K562 (cell line): ENCODE measurements at regions not wholly inside any gene's neighbourhood (a gene's known extent, or its start where the extent isn't known, plus 50 kb on each side); places are given as distances from the start of the nearest gene placed in this dataset.

Source experiments
- ATAC-seq: fragments of 200-7000 bp; cut with Tn5 transposase; 3 replicates; pipeline ENCODE4 v1.9.1; 2020; ENCODE audit warnings: moderate library complexity
- BruUV-seq: library from RNA; stranded (reverse); fragments of 400-500 nt; replicated peaks from 2 replicates; lab custom pipeline; 2021; lab: Mats Ljungman, UMichigan
- CTCF ChIA-PET: fragments of 300-600 bp; formaldehyde crosslinking; extraction: SDS; loops from one replicate; lab custom pipeline; 2021; ENCODE audit warnings: low intra/inter-chr PET ratio; lab: Yijun Ruan, JAX
- POLR2A ChIA-PET: fragments of 300-600, 350-650 bp; sonication (Branson Sonifier 250); formaldehyde crosslinking; extraction: SDS; loops from one replicate; lab custom pipeline; 2021; ENCODE audit warnings: antibody characterized with exemption, inconsistent platforms; lab: Yijun Ruan, JAX
- DNase-seq, 4 experiments: peaks; one replicate each; pipeline versions ENCODE4 v3.0.0 to v3.0.0-alpha.2; 2011 to 2018; ENCODE audit warnings: low spot score in 3 of 4, mixed read lengths in 3 of 4; ENCODE audit errors: extremely low read depth in 1 of 4
- FAIRE-seq: peaks from 2 replicates; lab custom pipeline; 2011; peaks lifted over from hg19 to GRCh38; lab: Jason Lieb, UNC
- H2AFZ ChIP-seq: 2 replicates; pipeline ENCODE4 v1.6.0; 2011; ENCODE audit warnings: low read depth, low read length, control low read depth, inconsistent platforms
- H3K27ac ChIP-seq: fragments of 200-600 bp; 3 replicates; pipeline ENCODE4 v1.8.0; 2011; ENCODE audit warnings: low read depth, mild to moderate bottlenecking, control low read depth, inconsistent platforms, low read length, moderate library complexity, mixed read lengths; ENCODE audit errors: extremely low read depth
- H3K27me3 ChIP-seq, 2 experiments: fragments of 300-600 bp in 1 of 2; 2 replicates in 1 of 2; 3 replicates in 1 of 2; pipeline versions ENCODE4 v1.6.0 to v1.8.0; 2011; ENCODE audit warnings: inconsistent platforms in 2 of 2, low read length in 2 of 2, mild to moderate bottlenecking in 1 of 2, mixed read lengths in 1 of 2, moderate library complexity in 1 of 2; ENCODE audit not compliant: control insufficient read depth in 2 of 2, insufficient read depth in 2 of 2
- H3K36me3 ChIP-seq: fragments of 300-600 bp; 3 replicates; pipeline ENCODE4 v1.8.0; 2011; ENCODE audit warnings: mild to moderate bottlenecking, low read length, inconsistent platforms; ENCODE audit not compliant: control insufficient read depth, insufficient read depth
- H3K4me1 ChIP-seq, 2 experiments: fragments of 200-600 bp in 1 of 2; replicated peaks in 1 of 2; 2 replicates in 1 of 2; 3 replicates in 1 of 2; pipeline versions ENCODE4 v1.5.1 to v1.8.0; 2011; ENCODE audit warnings: inconsistent platforms in 2 of 2, low read length in 2 of 2, mild to moderate bottlenecking in 1 of 2, mixed read lengths in 1 of 2, moderate library complexity in 1 of 2; ENCODE audit not compliant: control insufficient read depth in 2 of 2, insufficient read depth in 2 of 2
- H3K4me2 ChIP-seq: 2 replicates; pipeline ENCODE4 v1.6.1; 2011; ENCODE audit warnings: low read length, control low read depth, inconsistent platforms, mixed read lengths; ENCODE audit not compliant: insufficient read depth
- H3K4me3 ChIP-seq: fragments of 200-600 bp; sonication (generic), shearing (Covaris generic); 2 replicates; pipeline ENCODE4 v1.5.1; 2016; ENCODE audit warnings: control low read depth, inconsistent platforms
- H3K79me2 ChIP-seq: fragments of 200-600 bp; 3 replicates; pipeline ENCODE4 v1.8.0; 2011; ENCODE audit warnings: low read length, inconsistent platforms; ENCODE audit not compliant: control insufficient read depth, insufficient read depth
- H3K9ac ChIP-seq, 2 experiments: 2 replicates each; pipeline versions ENCODE4 v1.6.0 to v1.6.1; 2011; ENCODE audit warnings: low read depth in 2 of 2, low read length in 2 of 2, control low read depth in 1 of 2, inconsistent platforms in 1 of 2, mild to moderate bottlenecking in 1 of 2, mixed read lengths in 1 of 2; ENCODE audit not compliant: insufficient read depth in 1 of 2
- H3K9me1 ChIP-seq: one replicate; pipeline ENCODE4 v1.6.0; 2011; ENCODE audit warnings: inconsistent platforms, mild to moderate bottlenecking, low read length, moderate library complexity; ENCODE audit not compliant: control insufficient read depth, insufficient read depth
- H3K9me3 ChIP-seq: replicated peaks from 2 replicates; pipeline ENCODE4 v1.5.1; 2011; ENCODE audit warnings: low read depth, low read length, inconsistent platforms; ENCODE audit not compliant: control insufficient read depth, insufficient read depth
- H4K20me1 ChIP-seq: replicated peaks from 2 replicates; pipeline ENCODE4 v1.6.1; 2011; ENCODE audit warnings: low read length, inconsistent platforms, mixed read lengths; ENCODE audit not compliant: control insufficient read depth, insufficient read depth
- ARID4B ChIP-seq: sonication (generic); formaldehyde crosslinking; IDR thresholded peaks from 2 replicates; pipeline ENCODE4 v1.8.0; 2022; ENCODE audit warnings: mild to moderate bottlenecking, missing genetic modification reagents
- WGBS: fragments of 100-300 bp; shearing (Covaris generic); methylation state at CpG from one replicate; pipeline ENCODE4 v1.1.6; 2016; ENCODE audit warnings: low coverage, mixed read lengths; ENCODE audit not compliant: insufficient coverage; ENCODE audit errors: missing lambda C conversion rate; 5-methylcytosine and 5-hydroxymethylcytosine counted together
- in situ Hi-C: fragments of 300-500 bp; cut with MboI; formaldehyde crosslinking; loops from 4 replicates; pipeline ENCODE4 v1.15.0; 2018; ENCODE audit warnings: inconsistent platforms, mixed read lengths
- intact Hi-C: fragments of 100-400 bp; cut with micrococcal nuclease; formaldehyde crosslinking; loops from 2 replicates; pipeline ENCODE4 v1.14.2; 2022

DNA sequence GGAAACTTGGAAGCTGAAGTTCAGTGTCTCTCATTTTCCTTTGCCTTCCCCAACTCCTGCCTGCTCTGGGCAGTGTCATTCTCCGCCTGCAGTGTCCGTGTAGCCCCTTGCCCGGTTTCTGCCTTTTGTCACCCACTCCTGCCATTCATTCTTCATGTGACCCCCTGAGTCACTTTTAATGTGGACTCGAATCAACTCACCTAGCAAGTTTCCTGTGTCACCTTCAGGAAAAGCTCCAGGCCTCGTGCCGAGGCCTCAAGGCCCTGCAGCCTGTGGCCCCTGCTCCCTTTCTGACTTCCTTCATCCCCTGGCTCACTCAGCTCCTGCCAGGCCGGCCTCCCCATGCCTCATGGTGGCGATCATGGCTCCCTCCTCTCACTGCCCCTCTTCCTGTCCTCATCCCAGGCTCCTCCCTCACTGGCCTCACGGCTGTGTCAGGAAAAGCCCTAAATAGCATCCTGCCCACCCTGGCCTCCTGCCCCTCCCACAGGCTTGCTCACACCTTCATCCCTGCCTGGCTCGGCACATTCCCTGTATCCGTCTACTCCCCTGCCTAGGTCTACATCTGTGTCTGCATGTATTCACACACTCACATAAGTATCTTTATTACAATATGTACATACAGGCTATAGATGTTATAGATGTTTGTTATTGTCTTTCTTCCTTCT is 294.9 kb downstream of the MED10 start:
- Histone ChIP-seq H3K9me1 (no peaks in the 10 kb centered on the region), H3K4me3 (no peak overlapping the region), H3K9ac (no peak overlapping the region; a peak in 1 of 4 replicates), H3K4me1 (no peaks in the 10 kb centered on the region), H3K4me2 (no peak overlapping the region), H3K9me3 (no peaks in the 10 kb centered on the region), H3K27me3 (peaks cover 10 to 41% of the 10 kb centered on the region in 2 experiments; a peak in 4 of 5 replicates), H3K27ac (no peak overlapping the region), H4K20me1 (no peaks in the 10 kb centered on the region), H3K36me3 (no peaks in the 10 kb centered on the region), H3K79me2 (no peaks in the 10 kb centered on the region), H2AFZ (no peak overlapping the region)
- ChIA-PET POLR2A (no interaction called here), CTCF (no interaction called here)
- ATAC-seq (no peak), DNase-seq (no peak), FAIRE-seq (no peak)
- WGBS: under 1% methylated on average over 11 of the region's 11 CpGs
- BruUV-seq: no TSS peak
- TF ChIP-seq ARID4B: no peak
- intact Hi-C loops (no loop called here), in situ Hi-C loops (no loop called here)
